ENCODE measurements at regions not wholly inside any gene's neighbourhood (a gene's known extent, or its start where the extent isn't known, plus 50 kb on each side); places are given as distances from the start of the nearest gene placed in this dataset.

DNA sequence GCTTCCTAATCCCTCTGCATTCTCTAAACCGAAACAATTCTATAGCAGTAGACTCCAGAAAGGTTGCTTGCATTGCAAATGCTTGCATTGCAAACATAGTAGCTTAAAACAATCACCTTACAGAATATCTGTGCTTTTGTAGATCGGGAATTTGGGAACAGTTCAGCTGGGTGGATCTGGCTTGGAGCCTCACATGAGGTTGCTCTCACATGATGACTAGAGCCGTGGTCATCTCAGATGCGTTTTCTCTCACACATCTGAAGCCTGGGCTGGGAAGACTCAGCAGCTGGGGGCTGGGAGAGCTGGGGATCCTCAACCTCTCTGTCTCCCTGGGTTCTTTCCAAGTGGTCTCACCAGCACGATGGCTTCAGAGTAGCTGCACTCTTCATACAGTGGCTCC is 127.8 kb downstream of the MSX2 start:
- TF ChIP-seq RFX5 (IDR thresholded peaks at IDR 0.05; ENCODE audit: low read length) = no peak
- TF ChIP-seq, protein P1, sequence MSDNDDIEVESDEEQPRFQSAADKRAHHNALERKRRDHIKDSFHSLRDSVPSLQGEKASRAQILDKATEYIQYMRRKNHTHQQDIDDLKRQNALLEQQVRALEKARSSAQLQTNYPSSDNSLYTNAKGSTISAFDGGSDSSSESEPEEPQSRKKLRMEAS (IDR thresholded peaks at IDR 0.05; ENCODE audit: low read depth) = no peak
- TF ChIP-seq, protein P2, sequence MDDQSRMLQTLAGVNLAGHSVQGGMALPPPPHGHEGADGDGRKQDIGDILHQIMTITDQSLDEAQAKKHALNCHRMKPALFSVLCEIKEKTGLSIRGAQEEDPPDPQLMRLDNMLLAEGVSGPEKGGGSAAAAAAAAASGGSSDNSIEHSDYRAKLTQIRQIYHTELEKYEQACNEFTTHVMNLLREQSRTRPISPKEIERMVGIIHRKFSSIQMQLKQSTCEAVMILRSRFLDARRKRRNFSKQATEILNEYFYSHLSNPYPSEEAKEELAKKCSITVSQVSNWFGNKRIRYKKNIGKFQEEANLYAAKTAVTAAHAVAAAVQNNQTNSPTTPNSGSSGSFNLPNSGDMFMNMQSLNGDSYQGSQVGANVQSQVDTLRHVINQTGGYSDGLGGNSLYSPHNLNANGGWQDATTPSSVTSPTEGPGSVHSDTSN (IDR thresholded peaks at IDR 0.05) = no peak
- TF ChIP-seq SIN3A (IDR thresholded peaks at IDR 0.05; ENCODE audit: borderline replicate concordance, low read depth, low read length) = no peak
- no peak for TF ChIP-seq GABPA (IDR thresholded peaks at IDR 0.05; ENCODE audit: low read depth)
- no peak for TF ChIP-seq CHD2 (IDR thresholded peaks at IDR 0.05; ENCODE audit: low read length, partially characterized antibody)
- no peak for TF ChIP-seq TCF12 (IDR thresholded peaks at IDR 0.05)
- TF ChIP-seq MXI1 (IDR thresholded peaks at IDR 0.05; ENCODE audit: low read depth, low read length) = no peak
- no peak for TF ChIP-seq EZH2phosphoT487 (IDR thresholded peaks at IDR 0.05; ENCODE audit: borderline replicate concordance, low read depth)
- no peak for TF ChIP-seq FOXM1 (IDR thresholded peaks at IDR 0.05; ENCODE audit: low read depth)
- no peak for TF ChIP-seq YY1 (IDR thresholded peaks at IDR 0.05; ENCODE audit: low read depth)
- TF ChIP-seq, protein P3, sequence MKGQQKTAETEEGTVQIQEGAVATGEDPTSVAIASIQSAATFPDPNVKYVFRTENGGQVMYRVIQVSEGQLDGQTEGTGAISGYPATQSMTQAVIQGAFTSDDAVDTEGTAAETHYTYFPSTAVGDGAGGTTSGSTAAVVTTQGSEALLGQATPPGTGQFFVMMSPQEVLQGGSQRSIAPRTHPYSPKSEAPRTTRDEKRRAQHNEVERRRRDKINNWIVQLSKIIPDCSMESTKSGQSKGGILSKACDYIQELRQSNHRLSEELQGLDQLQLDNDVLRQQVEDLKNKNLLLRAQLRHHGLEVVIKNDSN (IDR thresholded peaks at IDR 0.05; ENCODE audit: borderline replicate concordance, low read depth) = no peak
- TF ChIP-seq NFIC (IDR thresholded peaks at IDR 0.05; ENCODE audit: borderline replicate concordance) = no peak
- Histone ChIP-seq H4K20me1 (ENCODE audit: insufficient read depth) (no peaks in the 10 kb centered on the region), H3K4me2 (no peak overlapping the region), H3K27ac (ENCODE audit: low read depth in 2 of 2, low read length in 1 of 2) (no peak overlapping the region), H3K27me3 (ENCODE audit: insufficient read depth) (no peaks in the 10 kb centered on the region), H3K4me1 (ENCODE audit: control insufficient read depth in 1 of 2, insufficient read depth in 2 of 2, low read depth in 1 of 2, low read length in 1 of 2) (no peaks in the 10 kb centered on the region), H2AFZ (ENCODE audit: low read depth) (no peak overlapping the region), H3F3A (replicated peaks; ENCODE audit: insufficient read depth) (no peaks in the 10 kb centered on the region), H3K9me2 (no peaks in the 10 kb centered on the region), H3K4me3 (ENCODE audit: low read depth in 2 of 2, low read length in 1 of 2) (no peak overlapping the region), H3K36me3 (replicated peaks in 1 of 2; ENCODE audit: control insufficient read depth in 1 of 2, insufficient read depth in 2 of 2, low read length in 1 of 2) (no peaks in the 10 kb centered on the region), H3K9ac (no peak overlapping the region), H3K79me2 (ENCODE audit: insufficient read depth) (no peaks in the 10 kb centered on the region), H3K9me3 (no peaks in the 10 kb centered on the region)
- ChIA-PET POLR2A (no interaction called here), CTCF (interaction anchor here (0.7 kb wide), 1 partner anchor 14 kb away, joined by 3 read pairs; no protein-coding TSS in a partner anchor)
- no peak for DNase-seq
- WGBS (ENCODE audit: low lambda C conversion rate) = 25% methylated on average over 4 of the region's 5 CpGs

DNA sequence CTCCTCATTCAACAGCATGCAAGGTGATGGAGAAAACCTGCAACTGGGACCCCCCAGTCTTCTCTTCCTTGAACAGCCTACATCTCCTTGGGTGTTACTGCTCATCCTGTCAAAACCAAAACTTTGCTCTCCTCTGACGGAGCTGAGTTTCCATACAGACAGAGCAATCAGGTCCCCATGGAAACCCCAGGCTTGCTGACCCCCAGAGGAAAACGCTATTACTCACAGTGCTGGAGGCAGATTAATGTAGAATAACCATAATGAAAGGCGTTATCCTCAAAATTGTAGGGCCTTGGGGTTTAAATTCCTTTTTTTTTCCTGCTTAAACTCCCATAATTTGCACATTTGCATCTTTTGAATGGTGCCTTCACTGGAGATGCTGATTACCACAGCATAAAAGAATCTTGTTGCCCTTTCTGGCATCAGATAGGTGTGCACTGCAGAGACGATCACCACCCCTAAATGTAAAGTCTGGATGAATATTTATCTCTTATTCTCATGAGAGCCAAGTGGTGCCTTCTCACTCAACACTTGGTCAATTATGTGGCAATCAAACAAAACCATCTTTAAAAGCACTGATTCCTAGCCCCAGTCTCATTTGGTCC is 126.3 kb downstream of the MSX2 start:
- Histone ChIP-seq H3F3A (replicated peaks; ENCODE audit: insufficient read depth) (no peaks in the 10 kb centered on the region), H2AFZ (ENCODE audit: low read depth) (no peak overlapping the region), H3K4me3 (ENCODE audit: low read depth in 2 of 2, low read length in 1 of 2) (no peak overlapping the region), H4K20me1 (ENCODE audit: insufficient read depth) (no peaks in the 10 kb centered on the region), H3K27ac (ENCODE audit: low read depth in 2 of 2, low read length in 1 of 2) (no peak overlapping the region), H3K36me3 (replicated peaks in 1 of 2; ENCODE audit: control insufficient read depth in 1 of 2, insufficient read depth in 2 of 2, low read length in 1 of 2) (no peaks in the 10 kb centered on the region), H3K4me2 (no peak overlapping the region), H3K9me3 (no peaks in the 10 kb centered on the region), H3K9me2 (no peaks in the 10 kb centered on the region), H3K9ac (no peak overlapping the region), H3K27me3 (ENCODE audit: insufficient read depth) (no peaks in the 10 kb centered on the region), H3K4me1 (ENCODE audit: control insufficient read depth in 1 of 2, insufficient read depth in 2 of 2, low read depth in 1 of 2, low read length in 1 of 2) (no peaks in the 10 kb centered on the region), H3K79me2 (ENCODE audit: insufficient read depth) (no peaks in the 10 kb centered on the region)
- 27% methylated on average over 4 of the region's 4 CpGs for WGBS (ENCODE audit: low lambda C conversion rate)
- ChIA-PET CTCF (no interaction called here), POLR2A (no interaction called here)
- DNase-seq = no peak
- TF ChIP-seq TAF1 (IDR thresholded peaks at IDR 0.05; ENCODE audit: borderline replicate concordance, low read depth, low read length) (no peak), FOXJ3 (CRISPR knock-in tag; IDR thresholded peaks at IDR 0.05) (no peak), JUND (IDR thresholded peaks at IDR 0.05) (no peak), TEAD4 (IDR thresholded peaks at IDR 0.05; ENCODE audit: borderline replicate concordance, insufficient read depth) (no peak), TCF12 (IDR thresholded peaks at IDR 0.05) (no peak), GATA2 (CRISPR knock-in tag; IDR thresholded peaks at IDR 0.05) (no peak), POLR2AphosphoS5 (IDR thresholded peaks at IDR 0.05; ENCODE audit: low read depth, low read length) (no peak), MXI1 (IDR thresholded peaks at IDR 0.05; ENCODE audit: low read depth, low read length) (no peak), CHD2 (IDR thresholded peaks at IDR 0.05; ENCODE audit: low read length, partially characterized antibody) (no peak), EP300 (IDR thresholded peaks at IDR 0.05; ENCODE audit: borderline replicate concordance in 1 of 2, low read depth in 1 of 2, low read length in 1 of 2) (no peak)
- TF ChIP-seq, protein P1 (IDR thresholded peaks at IDR 0.05; ENCODE audit: low read depth) = no peak
- TF ChIP-seq, protein P4, sequence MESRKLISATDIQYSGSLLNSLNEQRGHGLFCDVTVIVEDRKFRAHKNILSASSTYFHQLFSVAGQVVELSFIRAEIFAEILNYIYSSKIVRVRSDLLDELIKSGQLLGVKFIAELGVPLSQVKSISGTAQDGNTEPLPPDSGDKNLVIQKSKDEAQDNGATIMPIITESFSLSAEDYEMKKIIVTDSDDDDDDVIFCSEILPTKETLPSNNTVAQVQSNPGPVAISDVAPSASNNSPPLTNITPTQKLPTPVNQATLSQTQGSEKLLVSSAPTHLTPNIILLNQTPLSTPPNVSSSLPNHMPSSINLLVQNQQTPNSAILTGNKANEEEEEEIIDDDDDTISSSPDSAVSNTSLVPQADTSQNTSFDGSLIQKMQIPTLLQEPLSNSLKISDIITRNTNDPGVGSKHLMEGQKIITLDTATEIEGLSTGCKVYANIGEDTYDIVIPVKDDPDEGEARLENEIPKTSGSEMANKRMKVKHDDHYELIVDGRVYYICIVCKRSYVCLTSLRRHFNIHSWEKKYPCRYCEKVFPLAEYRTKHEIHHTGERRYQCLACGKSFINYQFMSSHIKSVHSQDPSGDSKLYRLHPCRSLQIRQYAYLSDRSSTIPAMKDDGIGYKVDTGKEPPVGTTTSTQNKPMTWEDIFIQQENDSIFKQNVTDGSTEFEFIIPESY (IDR thresholded peaks at IDR 0.05; ENCODE audit: borderline replicate concordance, low read depth) = no peak

All from SK-N-SH (cell line).